ENCODE measurements at regions not wholly inside any gene's neighbourhood (a gene's known extent, or its start where the extent isn't known, plus 50 kb on each side); places are given as distances from the start of the nearest gene placed in this dataset.
"Not testable (repeated sequence)": the region's sequence is repeated elsewhere in the genome, so short reads cannot be mapped to it uniquely, and the experiment has no call there.

GRCh38 chr21:5114893-5115645, 5406.3 kb upstream of the TPTE start:
- not testable (repeated sequence) for TF ChIP-seq YY1 (IDR thresholded peaks at IDR 0.05; ENCODE audit: insufficient read depth, insufficient read length); SUZ12 (IDR thresholded peaks at IDR 0.05; ENCODE audit: extremely low read depth, insufficient read depth, insufficient read length)

Data from NT2/D1 (cell line).